ENCODE measurements at regions not wholly inside any gene's neighbourhood (a gene's known extent, or its start where the extent isn't known, plus 50 kb on each side); places are given as distances from the start of the nearest gene placed in this dataset.

DNA sequence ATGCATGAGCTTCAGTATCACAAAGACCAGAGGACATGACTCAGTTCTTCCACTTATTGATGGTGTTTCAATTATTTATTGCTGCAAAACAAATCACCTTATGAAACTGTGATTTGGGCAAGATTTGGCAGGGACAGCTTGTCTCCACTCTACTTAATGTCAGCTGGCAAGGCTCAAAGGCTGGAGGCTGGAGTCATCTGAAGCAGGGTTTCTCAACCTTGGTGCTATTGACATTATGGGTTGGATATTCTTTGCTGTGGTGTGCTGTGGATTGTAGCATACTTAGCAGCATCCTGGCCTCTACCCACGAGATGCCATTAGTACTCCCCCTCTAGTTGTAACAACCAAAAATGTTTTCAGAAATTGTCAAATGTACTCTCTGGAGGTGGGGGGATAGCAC, 138.8 kb upstream of the PEX5L start:
- H3K36me3 ChIP-seq, result no peaks in the 10 kb centered on the region

DNA sequence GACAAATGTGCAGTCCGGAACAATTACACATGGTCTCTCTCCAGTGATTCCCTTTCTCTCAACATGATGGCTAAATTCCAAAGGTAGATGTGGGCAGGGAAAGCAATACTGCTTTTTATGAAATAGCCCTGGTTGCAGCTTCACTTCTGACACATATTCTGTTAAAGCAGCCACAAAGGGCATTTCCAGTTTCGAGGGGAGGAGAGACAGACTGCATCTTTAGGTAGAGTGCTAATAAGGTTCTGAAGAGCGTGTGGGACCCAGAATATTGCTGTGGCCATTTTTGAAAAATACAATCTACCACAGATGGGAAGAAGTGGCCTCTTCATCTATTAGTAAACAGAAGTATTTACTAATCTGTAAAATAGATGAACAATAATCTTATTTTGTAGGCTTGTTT, 139.3 kb upstream of the PEX5L start:
- Histone ChIP-seq H3K4me1 (no peaks in the 10 kb centered on the region), H3K4me3 (no peak overlapping the region), H3K27ac (no peak overlapping the region), H3K27me3 (no peaks in the 10 kb centered on the region), H3K9me3 (replicated peaks) (no peaks in the 10 kb centered on the region), H3K36me3 (no peaks in the 10 kb centered on the region)
- DNase-seq, result no peak

More for the DNA sequence above, 138.8 kb upstream of the PEX5L start:
- no peak for DNase-seq
- Histone ChIP-seq H3K4me3 (no peak overlapping the region), H3K9me3 (replicated peaks) (no peaks in the 10 kb centered on the region), H3K27ac (no peak overlapping the region), H3K4me1 (no peaks in the 10 kb centered on the region), H3K27me3 (no peaks in the 10 kb centered on the region)

- Histone ChIP-seq H3K27ac (no peak overlapping the region), H3K4me1 (no peaks in the 10 kb centered on the region), H3K9me3 (replicated peaks) (no peaks in the 10 kb centered on the region), H3K4me3 (no peak overlapping the region), H3K27me3 (no peaks in the 10 kb centered on the region), H3K36me3 (no peaks in the 10 kb centered on the region)
- no peak for DNase-seq
Observed at GRCh38 chr3:180177255-180177654, 140.5 kb upstream of the PEX5L start.

- Histone ChIP-seq H3K27me3 (no peaks in the 10 kb centered on the region), H3K27ac (no peak overlapping the region), H3K4me3 (no peak overlapping the region), H3K36me3 (no peaks in the 10 kb centered on the region), H3K4me1 (no peaks in the 10 kb centered on the region), H3K9me3 (replicated peaks) (no peaks in the 10 kb centered on the region)
- no peak for DNase-seq
Observed at GRCh38 chr3:180179562-180179961, 142.8 kb upstream of the PEX5L start.

DNA sequence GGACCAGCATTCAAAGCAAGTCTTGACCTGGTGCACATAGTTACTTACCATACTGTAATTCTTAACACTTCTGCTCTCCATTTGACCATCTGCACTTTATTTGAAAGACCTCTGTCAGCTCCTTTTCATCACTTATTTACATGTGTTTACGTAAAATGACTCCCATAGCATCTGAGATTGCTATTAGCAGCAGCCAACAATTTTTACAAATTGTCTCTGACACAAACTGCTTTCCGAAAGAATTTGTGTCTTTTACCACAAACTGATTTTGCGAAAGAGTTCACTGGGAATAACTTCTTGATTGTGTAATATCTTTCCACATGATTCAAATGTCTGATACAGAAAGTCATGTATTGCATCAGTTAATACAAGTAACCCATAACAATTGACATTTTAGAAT, 144.1 kb upstream of the PEX5L start:
- H3K4me1 ChIP-seq, result no peaks in the 10 kb centered on the region
- no peak overlapping the region for H3K4me3 ChIP-seq
- no peak overlapping the region for H3K27ac ChIP-seq
- no peaks in the 10 kb centered on the region for H3K27me3 ChIP-seq
- no peaks in the 10 kb centered on the region for H3K36me3 ChIP-seq
- H3K9me3 ChIP-seq (replicated peaks), result no peaks in the 10 kb centered on the region
- DNase-seq, result no peak

- Histone ChIP-seq H3K27me3 (no peaks in the 10 kb centered on the region), H3K36me3 (no peaks in the 10 kb centered on the region), H3K4me3 (no peak overlapping the region), H3K9me3 (replicated peaks) (no peaks in the 10 kb centered on the region), H3K27ac (no peak overlapping the region), H3K4me1 (no peaks in the 10 kb centered on the region)
- no peak for DNase-seq
Observed at GRCh38 chr3:180181387-180181786, 144.7 kb upstream of the PEX5L start.

DNA sequence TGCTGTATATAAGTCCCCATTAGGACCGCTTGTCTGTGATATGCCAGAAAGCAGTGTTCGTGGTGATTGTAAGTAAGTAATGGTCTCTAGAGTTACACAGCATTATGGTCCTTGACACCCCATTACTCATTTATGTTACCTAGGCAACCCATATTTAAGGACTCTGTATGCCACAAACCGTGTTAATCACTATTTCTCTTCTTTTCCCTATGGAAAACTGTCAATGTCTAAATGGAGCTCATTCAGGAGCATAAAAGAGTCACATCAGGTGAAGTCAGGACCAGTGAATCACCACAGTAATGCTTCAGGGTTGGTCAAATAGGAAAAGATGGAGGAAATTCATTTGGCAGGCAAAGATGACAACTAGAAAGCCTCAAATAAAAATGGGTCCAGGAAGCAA, 146.6 kb upstream of the PEX5L start:
- Histone ChIP-seq H3K27ac (no peak overlapping the region), H3K4me3 (no peak overlapping the region), H3K27me3 (no peaks in the 10 kb centered on the region), H3K4me1 (no peaks in the 10 kb centered on the region), H3K9me3 (replicated peaks) (no peaks in the 10 kb centered on the region), H3K36me3 (no peaks in the 10 kb centered on the region)
- DNase-seq, result no peak

DNA sequence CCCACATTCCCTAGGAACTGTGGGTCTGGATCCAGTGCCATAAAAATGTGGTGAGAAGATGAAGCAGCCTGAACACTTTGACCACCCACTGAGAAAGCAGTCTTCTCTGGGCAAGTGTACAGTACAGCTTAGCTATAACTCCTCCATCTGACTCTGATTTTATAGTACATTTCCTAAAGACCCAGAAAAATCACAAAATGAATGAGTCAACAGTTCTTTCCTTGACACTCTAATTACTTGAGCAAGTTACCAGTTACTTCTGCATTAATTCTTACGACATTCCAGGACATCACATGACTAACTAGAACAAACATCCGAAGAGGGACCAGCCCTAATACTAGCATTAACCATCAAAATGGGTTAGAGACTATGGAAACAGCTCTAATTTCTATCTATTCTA, 148.1 kb upstream of the PEX5L start:
- Histone ChIP-seq H3K4me1 (no peaks in the 10 kb centered on the region), H3K4me3 (no peak overlapping the region), H3K27me3 (no peaks in the 10 kb centered on the region), H3K9me3 (replicated peaks) (no peaks in the 10 kb centered on the region), H3K36me3 (no peaks in the 10 kb centered on the region), H3K27ac (no peak overlapping the region)
- no peak for DNase-seq

- no peaks in the 10 kb centered on the region for H3K9me3 ChIP-seq (replicated peaks)
- H3K27me3 ChIP-seq, result no peaks in the 10 kb centered on the region
- no peak overlapping the region for H3K27ac ChIP-seq
- H3K4me1 ChIP-seq, result no peaks in the 10 kb centered on the region
- DNase-seq, result no peak
- H3K36me3 ChIP-seq, result no peaks in the 10 kb centered on the region
- no peak overlapping the region for H3K4me3 ChIP-seq
Observed at GRCh38 chr3:180185650-180186049, 148.9 kb upstream of the PEX5L start.

DNA sequence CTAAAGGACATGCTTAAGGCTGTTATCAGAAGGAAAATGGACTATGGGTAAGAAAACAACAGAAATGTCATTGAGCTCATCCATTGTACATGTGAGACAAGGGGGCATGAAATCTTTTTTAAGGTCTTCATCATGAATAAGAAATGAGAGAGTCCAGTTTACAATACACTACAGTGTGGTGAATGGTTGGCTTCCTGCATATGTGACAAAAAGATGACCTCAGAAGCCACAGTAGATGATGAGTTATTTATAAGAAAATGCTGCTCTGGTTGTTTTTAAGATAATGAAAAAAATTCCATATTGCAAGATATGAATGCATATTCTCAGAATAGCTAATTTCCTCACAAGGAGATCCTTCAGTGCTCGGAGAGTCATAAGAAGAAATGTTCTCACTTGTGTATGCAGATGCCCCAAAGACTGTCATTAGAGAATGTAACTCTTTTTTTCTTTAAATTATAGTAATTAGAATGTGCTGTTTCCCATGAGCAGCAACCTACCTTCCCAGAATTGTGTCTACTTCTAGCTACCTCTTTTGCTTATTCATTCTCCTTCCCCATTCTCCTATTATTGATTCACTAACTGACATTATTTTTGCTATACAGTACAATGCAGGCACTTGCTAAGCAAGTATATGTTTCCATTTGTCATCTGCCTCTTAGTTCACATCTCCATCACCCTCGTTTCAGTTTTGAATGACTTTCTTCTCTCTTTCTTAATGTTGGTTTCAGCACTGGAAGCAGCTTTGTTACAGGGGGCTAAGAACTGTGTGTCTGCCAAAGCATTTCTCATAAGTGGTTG, 152.0 kb upstream of the PEX5L start:
- H3K9me3 ChIP-seq (replicated peaks), result no peaks in the 10 kb centered on the region
- no peaks in the 10 kb centered on the region for H3K4me1 ChIP-seq
- no peak overlapping the region for H3K27ac ChIP-seq
- no peak overlapping the region for H3K4me3 ChIP-seq
- H3K27me3 ChIP-seq, result no peaks in the 10 kb centered on the region
- no peak for DNase-seq
- no peaks in the 10 kb centered on the region for H3K36me3 ChIP-seq

GRCh38 chr3:180189310-180189648, 152.5 kb upstream of the PEX5L start:
- H3K36me3 ChIP-seq, result no peaks in the 10 kb centered on the region
- H3K4me3 ChIP-seq, result no peak overlapping the region
- no peaks in the 10 kb centered on the region for H3K9me3 ChIP-seq (replicated peaks)
- H3K27ac ChIP-seq, result no peak overlapping the region
- DNase-seq, result no peak
- no peaks in the 10 kb centered on the region for H3K4me1 ChIP-seq
- no peaks in the 10 kb centered on the region for H3K27me3 ChIP-seq

- H3K27me3 ChIP-seq, result no peaks in the 10 kb centered on the region
- H3K27ac ChIP-seq, result no peak overlapping the region
- no peak overlapping the region for H3K4me3 ChIP-seq
- no peaks in the 10 kb centered on the region for H3K9me3 ChIP-seq (replicated peaks)
- no peaks in the 10 kb centered on the region for H3K4me1 ChIP-seq
- H3K36me3 ChIP-seq, result no peaks in the 10 kb centered on the region
- DNase-seq, result no peak
Observed at GRCh38 chr3:180196658-180197057, 159.9 kb upstream of the PEX5L start.

GRCh38 chr3:180199417-180199995, 162.8 kb upstream of the PEX5L start:
- Histone ChIP-seq H3K4me3 (no peak overlapping the region), H3K36me3 (no peaks in the 10 kb centered on the region), H3K4me1 (no peaks in the 10 kb centered on the region), H3K27ac (no peak overlapping the region), H3K27me3 (no peaks in the 10 kb centered on the region), H3K9me3 (replicated peaks) (no peaks in the 10 kb centered on the region)
- no peak for DNase-seq

DNA sequence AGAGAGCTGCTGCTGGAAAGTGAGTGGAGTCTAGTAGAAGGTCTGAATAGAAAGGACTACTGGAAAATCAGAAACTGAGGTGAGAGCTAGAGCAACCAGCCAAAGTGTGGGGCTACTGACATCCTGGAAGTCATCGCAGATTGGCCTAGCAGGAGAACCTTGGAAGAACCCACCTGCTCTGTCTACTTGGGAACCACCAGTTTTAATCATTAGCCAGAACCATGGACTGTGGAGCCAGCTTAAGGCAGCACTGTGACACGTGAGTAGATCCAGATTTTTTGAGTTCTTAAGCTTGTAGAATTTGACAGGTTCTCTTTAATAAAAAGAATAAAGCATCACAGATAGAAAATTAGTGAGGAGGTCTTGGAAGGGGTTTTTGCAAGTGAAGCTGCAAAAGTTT, 179.1 kb upstream of the PEX5L start:
- no peaks in the 10 kb centered on the region for H3K4me1 ChIP-seq

DNA sequence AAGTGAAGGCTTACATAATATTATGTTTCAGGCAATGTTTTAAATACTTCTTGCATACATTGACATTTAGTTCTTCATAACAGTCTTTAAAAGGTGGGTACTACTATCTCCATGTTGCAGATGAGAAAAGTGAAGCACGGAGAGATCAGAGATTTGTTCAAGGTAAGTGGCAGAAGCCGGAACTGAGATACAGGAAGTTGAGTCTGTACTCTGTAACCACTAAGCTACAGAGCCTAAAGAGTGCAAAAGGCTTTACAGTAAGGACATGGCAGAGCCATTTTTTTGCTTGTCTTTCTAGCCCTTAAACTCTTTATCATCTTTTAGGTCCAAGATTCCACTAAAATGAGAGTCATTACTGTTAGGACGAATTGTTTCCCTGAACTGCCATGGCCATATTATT, 186.5 kb upstream of the PEX5L start:
- no peaks in the 10 kb centered on the region for H3K4me1 ChIP-seq
- H3K9me3 ChIP-seq (replicated peaks), result no peaks in the 10 kb centered on the region
- no peaks in the 10 kb centered on the region for H3K36me3 ChIP-seq
- no peak overlapping the region for H3K4me3 ChIP-seq
- H3K27me3 ChIP-seq, result no peaks in the 10 kb centered on the region
- DNase-seq, result no peak
- no peak overlapping the region for H3K27ac ChIP-seq

More for the DNA sequence above, 179.1 kb upstream of the PEX5L start:
- Histone ChIP-seq H3K27me3 (no peaks in the 10 kb centered on the region), H3K36me3 (no peaks in the 10 kb centered on the region), H3K27ac (no peak overlapping the region), H3K4me3 (no peak overlapping the region), H3K9me3 (replicated peaks) (no peaks in the 10 kb centered on the region)
- DNase-seq, result no peak

DNA sequence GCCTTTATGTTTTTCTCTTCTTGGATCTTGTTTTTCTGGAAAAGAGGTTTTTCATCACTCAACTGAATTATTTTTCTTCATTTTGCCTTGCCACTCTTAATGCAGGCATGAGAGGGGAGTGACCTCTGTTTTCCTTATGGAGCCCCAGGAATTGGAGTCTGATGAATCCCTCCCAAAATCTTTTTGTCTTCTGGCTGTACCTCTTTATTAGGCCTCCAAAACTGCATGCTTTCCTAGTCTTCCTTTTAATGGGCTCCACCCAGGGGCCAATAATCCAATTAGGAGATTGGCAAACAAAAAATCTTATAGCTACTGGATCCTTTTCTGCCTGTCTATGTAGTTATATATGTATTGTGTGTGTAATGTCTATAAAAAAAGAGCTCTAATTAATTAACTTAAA, 192.4 kb upstream of the PEX5L start:
- Histone ChIP-seq H3K27ac (no peak overlapping the region), H3K27me3 (no peaks in the 10 kb centered on the region), H3K4me1 (no peaks in the 10 kb centered on the region), H3K4me3 (no peak overlapping the region), H3K9me3 (replicated peaks) (no peaks in the 10 kb centered on the region), H3K36me3 (no peaks in the 10 kb centered on the region)
- DNase-seq, result no peak
